H1 (cell line): ENCODE measurements at regions not wholly inside any gene's neighbourhood (a gene's known extent, or its start where the extent isn't known, plus 50 kb on each side); places are given as distances from the start of the nearest gene placed in this dataset.

Source experiments
- CTCF ChIA-PET: fragments of 300-600 bp; sonication (Branson Sonifier 250); formaldehyde crosslinking; loops from one replicate; lab custom pipeline; 2021; ENCODE audit not compliant: partially characterized antibody; lab: Charles Lee
- POLR2A ChIA-PET: fragments of 300-600 bp; sonication (Branson Sonifier 250); formaldehyde crosslinking; loops from one replicate; lab custom pipeline; 2021; ENCODE audit warnings: inconsistent platforms; ENCODE audit not compliant: partially characterized antibody; lab: Charles Lee
- DNase-seq, 2 experiments: peaks; one replicate each; pipeline versions ENCODE4 v3.0.0 to v3.0.0-alpha.2; 2010 to 2022; ENCODE audit warnings: low spot score in 2 of 2, low read depth in 1 of 2, mixed read lengths in 1 of 2
- FAIRE-seq: peaks from 2 replicates; lab custom pipeline; 2011; peaks lifted over from hg19 to GRCh38; lab: Jason Lieb, UNC
- H2AFZ ChIP-seq: 2 replicates; pipeline ENCODE4 v1.8.1; 2012; ENCODE audit warnings: low read length, inconsistent platforms
- H2AK5ac ChIP-seq: 2 replicates; pipeline ENCODE4 v1.6.1; 2013; ENCODE audit warnings: low read depth, low read length
- H2BK120ac ChIP-seq: replicated peaks from 2 replicates; pipeline ENCODE3; 2013; ENCODE audit warnings: low read depth, low read length, inconsistent platforms
- H2BK12ac ChIP-seq: 2 replicates; pipeline ENCODE4 v1.6.1; 2013; ENCODE audit warnings: low read depth, low read length
- H2BK15ac ChIP-seq: 2 replicates; pipeline ENCODE4 v1.6.1; 2013; ENCODE audit warnings: low read length
- H2BK20ac ChIP-seq: 2 replicates; pipeline ENCODE4 v1.6.1; 2013; ENCODE audit warnings: low read length
- H2BK5ac ChIP-seq: 2 replicates; pipeline ENCODE4 v1.6.1; 2013; ENCODE audit warnings: low read depth, low read length
- H3K14ac ChIP-seq: 2 replicates; pipeline ENCODE4 v1.6.1; 2013; ENCODE audit warnings: inconsistent platforms; ENCODE audit not compliant: insufficient read length
- H3K18ac ChIP-seq: 2 replicates; pipeline ENCODE4 v1.6.1; 2013; ENCODE audit warnings: low read length; ENCODE audit errors: extremely low read depth
- H3K23ac ChIP-seq: 2 replicates; pipeline ENCODE4 v1.6.1; 2013; ENCODE audit warnings: inconsistent platforms; ENCODE audit not compliant: insufficient read length
- H3K23me2 ChIP-seq: 2 replicates; pipeline ENCODE4 v1.6.1; 2013; ENCODE audit warnings: low read depth, low read length
- H3K27ac ChIP-seq: 2 replicates; pipeline ENCODE4 v1.6.1; 2011; ENCODE audit warnings: low read depth, low read length, inconsistent platforms
- H3K27me3 ChIP-seq, 4 experiments: replicated peaks in 1 of 4; 1 replicate in 1 of 4; 2 replicates in 3 of 4; pipeline versions ENCODE4 v1.6.1 to v1.8.1; 2011 to 2013; ENCODE audit warnings: low read length in 3 of 4, mild to moderate bottlenecking in 3 of 4, inconsistent platforms in 2 of 4, mixed read lengths in 2 of 4, moderate library complexity in 1 of 4; ENCODE audit not compliant: control insufficient read depth in 3 of 4, insufficient read depth in 3 of 4; ENCODE audit errors: extremely low read depth in 1 of 4
- H3K36me3 ChIP-seq, 4 experiments: 2 replicates each; pipeline versions ENCODE4 v1.6.1 to v1.8.1; 2011 to 2013; ENCODE audit warnings: mild to moderate bottlenecking in 4 of 4, low read length in 3 of 4, moderate library complexity in 2 of 4, control low read depth in 1 of 4, inconsistent platforms in 1 of 4; ENCODE audit not compliant: insufficient read depth in 4 of 4, control insufficient read depth in 2 of 4
- H3K4ac ChIP-seq: replicated peaks from 2 replicates; pipeline ENCODE3; 2013; ENCODE audit warnings: low read length, low read depth, mixed read lengths, inconsistent platforms; ENCODE audit not compliant: insufficient read length
- H3K4me1 ChIP-seq, 4 experiments: replicated peaks in 1 of 4; 1 replicate in 1 of 4; 2 replicates in 3 of 4; pipeline versions ENCODE4 v1.6.1 to v1.8.1; 2011 to 2013; ENCODE audit warnings: low read length in 3 of 4, inconsistent platforms in 2 of 4, mixed read lengths in 1 of 4; ENCODE audit not compliant: insufficient read depth in 4 of 4, control insufficient read depth in 3 of 4
- H3K4me2 ChIP-seq, 2 experiments: 2 replicates each; pipeline versions ENCODE4 v1.6.1 to v1.8.1; 2011 to 2013; ENCODE audit warnings: low read depth in 2 of 2, low read length in 2 of 2, control low read depth in 1 of 2, inconsistent platforms in 1 of 2, mild to moderate bottlenecking in 1 of 2; ENCODE audit not compliant: insufficient read depth in 1 of 2
- H3K4me3 ChIP-seq, 4 experiments: fragments of 200-600, 300-600 bp in 1 of 4; sonication (generic), shearing (Covaris generic), sonication (Bioruptor Twin) in 1 of 4; 2 replicates each; pipeline versions ENCODE4 v1.5.1 to v1.8.1; 2011 to 2016; ENCODE audit warnings: low read length in 4 of 4, low read depth in 3 of 4, control low read depth in 2 of 4, inconsistent platforms in 2 of 4, mild to moderate bottlenecking in 2 of 4, mixed read lengths in 1 of 4, moderate library complexity in 1 of 4; ENCODE audit not compliant: insufficient read depth in 2 of 4; ENCODE audit errors: extremely low read depth in 1 of 4
- H3K56ac ChIP-seq: replicated peaks from 2 replicates; pipeline ENCODE3; 2013; ENCODE audit warnings: low read depth, mild to moderate bottlenecking, mixed read lengths, low read length, inconsistent platforms; ENCODE audit not compliant: insufficient read length
- H3K79me1 ChIP-seq: 2 replicates; pipeline ENCODE4 v1.6.1; 2013; ENCODE audit warnings: low read depth, low read length, control low read depth
- H3K79me2 ChIP-seq, 2 experiments: 2 replicates each; pipeline versions ENCODE4 v1.6.1 to v1.8.1; 2012 to 2013; ENCODE audit warnings: low read length in 2 of 2, mild to moderate bottlenecking in 2 of 2, inconsistent platforms in 1 of 2; ENCODE audit not compliant: insufficient read depth in 2 of 2, control insufficient read depth in 1 of 2
- H3K9ac ChIP-seq, 4 experiments: replicated peaks in 1 of 4; 1 replicate in 1 of 4; 2 replicates in 3 of 4; pipeline versions ENCODE4 v1.6.1 to v1.8.1; 2011 to 2013; ENCODE audit warnings: low read depth in 3 of 4, low read length in 3 of 4, control low read depth in 2 of 4, mild to moderate bottlenecking in 2 of 4, moderate library complexity in 2 of 4, inconsistent platforms in 1 of 4; ENCODE audit errors: extremely low read depth in 1 of 4
- H3K9me3 ChIP-seq, 2 experiments: 2 replicates each; pipeline versions ENCODE4 v1.6.1 to v1.8.1; 2012 to 2013; ENCODE audit warnings: mild to moderate bottlenecking in 2 of 2, moderate library complexity in 2 of 2, control low read depth in 1 of 2, inconsistent platforms in 1 of 2, low read depth in 1 of 2, low read length in 1 of 2, mixed read lengths in 1 of 2; ENCODE audit not compliant: insufficient read depth in 2 of 2
- H4K20me1 ChIP-seq, 2 experiments: replicated peaks in 1 of 2; 2 replicates each; pipeline versions ENCODE3 to v1.8.1; 2011 to 2013; ENCODE audit warnings: inconsistent platforms in 2 of 2, low read length in 2 of 2, mild to moderate bottlenecking in 1 of 2; ENCODE audit not compliant: insufficient read depth in 2 of 2, control insufficient read depth in 1 of 2
- H4K5ac ChIP-seq: 2 replicates; pipeline ENCODE4 v1.6.1; 2013; ENCODE audit warnings: low read length, low read depth, mixed read lengths, inconsistent platforms; ENCODE audit not compliant: insufficient read length
- H4K8ac ChIP-seq: 2 replicates; pipeline ENCODE4 v1.8.0; 2013; ENCODE audit warnings: mild to moderate bottlenecking, moderate library complexity, low read length, inconsistent platforms; ENCODE audit not compliant: insufficient read depth; ENCODE audit errors: extremely low read depth
- H4K91ac ChIP-seq: replicated peaks from 2 replicates; pipeline ENCODE3; 2013; ENCODE audit warnings: low read length, mixed read lengths, inconsistent platforms; ENCODE audit not compliant: insufficient read length
- BRCA1 ChIP-seq: IDR thresholded peaks from 2 replicates; pipeline ENCODE4 v1.6.1; 2012; ENCODE audit warnings: low read depth, low read length, improper control_type of control experiment
- CHD1 ChIP-seq: IDR thresholded peaks from 2 replicates; pipeline ENCODE4 v1.6.1; 2012; ENCODE audit warnings: low read depth, low read length, improper control_type of control experiment
- CHD2 ChIP-seq: IDR thresholded peaks from 2 replicates; pipeline ENCODE4 v1.6.1; 2012; ENCODE audit warnings: low read length, improper control_type of control experiment
- CTBP2 ChIP-seq: IDR thresholded peaks from 2 replicates; pipeline ENCODE4 v1.7.0; 2011; ENCODE audit warnings: borderline replicate concordance, mild to moderate bottlenecking, moderate library complexity, mixed read lengths, low read length; ENCODE audit not compliant: insufficient read depth, insufficient read length
- HDAC2 ChIP-seq, 2 experiments: fragments of 300-600 bp in 1 of 2; sonication (generic) in 1 of 2; IDR thresholded peaks; 2 replicates each; pipeline ENCODE4 v1.6.1; 2011 to 2012; ENCODE audit warnings: low read depth in 2 of 2, low read length in 2 of 2, mild to moderate bottlenecking in 2 of 2, moderate library complexity in 2 of 2, borderline replicate concordance in 1 of 2, inconsistent platforms in 1 of 2
- KDM5A ChIP-seq: fragments of 200-600 bp; IDR thresholded peaks from 2 replicates; pipeline ENCODE4 v1.7.1; 2012; ENCODE audit warnings: mild to moderate bottlenecking, low read length, inconsistent platforms, mixed read lengths
- RAD21 ChIP-seq, 2 experiments: IDR thresholded peaks in 1 of 2; conservative IDR thresholded peaks in 1 of 2; 2 replicates each; pipeline ENCODE4 v1.6.1; 2011; ENCODE audit warnings: low read depth in 2 of 2, low read length in 2 of 2, improper control_type of control experiment in 1 of 2, inconsistent platforms in 1 of 2, mild to moderate bottlenecking in 1 of 2, moderate library complexity in 1 of 2
- RFX5 ChIP-seq: IDR thresholded peaks from 2 replicates; pipeline ENCODE4 v1.6.1; 2011; ENCODE audit warnings: low read depth, low read length, improper control_type of control experiment, borderline replicate concordance
- RNF2 ChIP-seq: fragments of 200-900, 300-1000 bp; sonication (generic); IDR thresholded peaks from 2 replicates; pipeline ENCODE4 v1.7.1; 2016; ENCODE audit warnings: borderline replicate concordance, low read depth, mild to moderate bottlenecking, antibody characterized with exemption, low read length; ENCODE audit not compliant: poor library complexity, severe bottlenecking; ENCODE audit errors: missing control alignments
- RXRA ChIP-seq: IDR thresholded peaks from 2 replicates; pipeline ENCODE4 v1.6.1; 2011; ENCODE audit warnings: low read depth, mild to moderate bottlenecking, low read length, moderate library complexity; ENCODE audit not compliant: insufficient read depth
- SAP30 ChIP-seq: fragments of 300-600 bp; sonication (generic); IDR thresholded peaks from 2 replicates; pipeline ENCODE4 v1.7.1; 2012; ENCODE audit warnings: low read length, moderate library complexity, mild to moderate bottlenecking, inconsistent platforms; ENCODE audit not compliant: insufficient read depth, insufficient replicate concordance
- SP1 ChIP-seq: IDR thresholded peaks from 2 replicates; pipeline ENCODE4 v1.6.1; 2011; ENCODE audit warnings: low read depth, low read length
- SP4 ChIP-seq: IDR thresholded peaks from 2 replicates; pipeline ENCODE4 v1.6.1; 2012; ENCODE audit warnings: low read length, inconsistent platforms
- SRF ChIP-seq: IDR thresholded peaks from 2 replicates; pipeline ENCODE4 v1.6.1; 2011; ENCODE audit warnings: mild to moderate bottlenecking, low read depth, low read length, moderate library complexity
- WGBS, 2 experiments: shearing (Covaris generic) in 1 of 2; methylation state at CpG; one replicate each; pipeline versions ENCODE4 v1.1.6 to v1.1.7; 2013 to 2015; ENCODE audit warnings: low lambda C conversion rate in 2 of 2, mixed read lengths in 2 of 2, inconsistent platforms in 1 of 2, low coverage in 1 of 2, missing lambda C conversion rate in 1 of 2; ENCODE audit not compliant: insufficient replicate concordance in 2 of 2, insufficient coverage in 1 of 2, insufficient read length in 1 of 2; ENCODE audit errors: extremely low coverage in 1 of 2, missing lambda C conversion rate in 1 of 2; 5-methylcytosine and 5-hydroxymethylcytosine counted together

GRCh38 chr16:49929626-49930025 lies 73.7 kb upstream of the ZNF423 start:
- H4K8ac ChIP-seq = peak overlapping the region; percentile 58; the same call in 1 of the 2 replicates
- no peaks in the 10 kb centered on the region for H4K20me1 ChIP-seq
- no peak overlapping the region for H3K14ac ChIP-seq
- H2AFZ ChIP-seq = no peak overlapping the region
- no peak overlapping the region for H2AK5ac ChIP-seq
- no peak overlapping the region for H2BK5ac ChIP-seq
- H3K18ac ChIP-seq = no peak overlapping the region
- no peak for FAIRE-seq
- no peaks in the 10 kb centered on the region for H3K23me2 ChIP-seq
- H3K79me2 ChIP-seq = no peaks in the 10 kb centered on the region
- H3K56ac ChIP-seq = no peak overlapping the region
- no peak overlapping the region for H4K5ac ChIP-seq
- WGBS, 2 experiments = 93% methylated on average over 3 of the region's 3 CpGs; no CpG with 5 or more reads in 1 of the 2 experiments
- no peak overlapping the region for H4K91ac ChIP-seq
- H2BK12ac ChIP-seq = no peak overlapping the region
- peaks cover 0 to 3% (median 1%) of the 10 kb centered on the region in 4 experiments; a peak in 3 of 7 replicates for H3K4me1 ChIP-seq
- no peaks in the 10 kb centered on the region for H3K27me3 ChIP-seq
- H3K79me1 ChIP-seq = no peaks in the 10 kb centered on the region
- no peak overlapping the region for H3K4ac ChIP-seq
- H3K9ac ChIP-seq = no peak overlapping the region
- ChIA-PET CTCF (interaction anchor here (1.8 to 2.3 kb wide), 2 partner anchors 53 to 92 kb away, joined by 6 read pairs; no protein-coding TSS in a partner anchor), POLR2A (no interaction called here)
- no peak overlapping the region for H2BK15ac ChIP-seq
- no peak overlapping the region for H2BK120ac ChIP-seq
- H3K23ac ChIP-seq = no peak overlapping the region
- DNase-seq = no peak
- H3K36me3 ChIP-seq = no peaks in the 10 kb centered on the region
- H3K4me2 ChIP-seq = no peak overlapping the region
- H2BK20ac ChIP-seq = no peak overlapping the region
- H3K27ac ChIP-seq = no peak overlapping the region
- H3K9me3 ChIP-seq = no peaks in the 10 kb centered on the region
- no peak overlapping the region for H3K4me3 ChIP-seq
- TF ChIP-seq BRCA1 (no peak), SP1 (no peak), RNF2 (no peak), CHD2 (no peak), RFX5 (no peak), SRF (no peak), RXRA (no peak), RAD21 (IDR thresholded peaks at IDR 0.05 in 1 of 2, conservative IDR thresholded peaks at IDR 0.05 in 1 of 2; ENCODE audit: low read depth in 2 of 2, low read length in 2 of 2) (no peak), CHD1 (no peak), SAP30 (no peak), CTBP2 (no peak), KDM5A (no peak), HDAC2 (IDR thresholded peaks at IDR 0.05; ENCODE audit: borderline replicate concordance in 1 of 2, low read depth in 2 of 2, low read length in 2 of 2) (no peak), SP4 (no peak)
